Epithelial cell of proximal tubule (primary cell): ENCODE measurements at regions not wholly inside any gene's neighbourhood (a gene's known extent, or its start where the extent isn't known, plus 50 kb on each side); places are given as distances from the start of the nearest gene placed in this dataset.
A peak's percentile ranks its signal among the peaks of the same experiment; 100 is the strongest.

Experiments
- DNase-seq: peaks from one replicate; pipeline ENCODE4 v3.0.0-alpha.2; 2011; ENCODE audit warnings: low read depth
- H3K4me3 ChIP-seq: 2 replicates; pipeline ENCODE4 v1.5.1; 2011; ENCODE audit warnings: low read depth, mild to moderate bottlenecking, low read length
- TF ChIP-seq, protein P1 (sequence below): conservative IDR thresholded peaks from 2 replicates; pipeline ENCODE4 v1.5.1; 2012; ENCODE audit warnings: low read depth, mild to moderate bottlenecking, low read length

DNA sequence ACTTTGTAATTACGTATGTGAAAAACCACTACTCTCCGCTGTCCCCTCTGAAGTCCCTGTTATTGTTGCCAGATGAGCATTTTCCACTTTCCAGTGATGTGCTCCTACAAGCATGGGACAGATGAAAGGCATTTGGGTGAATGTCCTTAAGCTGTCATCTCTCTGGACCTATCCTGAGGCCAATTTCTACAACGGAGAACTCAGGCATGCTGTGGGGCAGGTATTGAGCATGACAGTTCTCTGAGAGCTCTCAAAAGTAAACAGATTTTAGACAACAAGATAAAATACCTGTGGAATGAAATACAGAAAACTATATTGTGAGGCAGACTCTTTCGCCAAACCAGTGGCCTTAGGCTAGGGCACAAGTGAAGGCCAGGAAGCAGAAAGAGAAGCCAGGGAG is 656.5 kb upstream of the NR2F2 start:
- no peak for DNase-seq
- TF ChIP-seq, protein P1, sequence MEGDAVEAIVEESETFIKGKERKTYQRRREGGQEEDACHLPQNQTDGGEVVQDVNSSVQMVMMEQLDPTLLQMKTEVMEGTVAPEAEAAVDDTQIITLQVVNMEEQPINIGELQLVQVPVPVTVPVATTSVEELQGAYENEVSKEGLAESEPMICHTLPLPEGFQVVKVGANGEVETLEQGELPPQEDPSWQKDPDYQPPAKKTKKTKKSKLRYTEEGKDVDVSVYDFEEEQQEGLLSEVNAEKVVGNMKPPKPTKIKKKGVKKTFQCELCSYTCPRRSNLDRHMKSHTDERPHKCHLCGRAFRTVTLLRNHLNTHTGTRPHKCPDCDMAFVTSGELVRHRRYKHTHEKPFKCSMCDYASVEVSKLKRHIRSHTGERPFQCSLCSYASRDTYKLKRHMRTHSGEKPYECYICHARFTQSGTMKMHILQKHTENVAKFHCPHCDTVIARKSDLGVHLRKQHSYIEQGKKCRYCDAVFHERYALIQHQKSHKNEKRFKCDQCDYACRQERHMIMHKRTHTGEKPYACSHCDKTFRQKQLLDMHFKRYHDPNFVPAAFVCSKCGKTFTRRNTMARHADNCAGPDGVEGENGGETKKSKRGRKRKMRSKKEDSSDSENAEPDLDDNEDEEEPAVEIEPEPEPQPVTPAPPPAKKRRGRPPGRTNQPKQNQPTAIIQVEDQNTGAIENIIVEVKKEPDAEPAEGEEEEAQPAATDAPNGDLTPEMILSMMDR = no peak
- no peak overlapping the region for H3K4me3 ChIP-seq

DNA sequence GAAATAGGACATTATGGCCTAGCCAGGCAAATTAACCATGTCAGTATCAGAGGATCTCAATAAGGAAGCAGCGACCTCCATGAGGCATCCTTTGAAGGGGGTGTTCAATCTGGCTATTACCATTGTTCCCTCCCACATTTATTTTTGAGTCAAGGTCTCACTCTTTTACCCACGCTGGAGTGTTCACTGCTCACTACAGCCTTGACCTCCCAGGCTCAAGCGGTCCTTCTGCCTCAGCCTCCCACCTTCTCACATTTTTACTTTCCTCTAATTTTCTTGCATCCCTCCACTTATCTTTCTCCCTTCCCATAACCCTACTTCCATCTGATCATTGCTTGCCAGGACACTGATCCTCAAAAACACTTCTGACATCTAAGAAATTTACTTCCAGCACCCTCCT is 654.0 kb upstream of the NR2F2 start:
- H3K4me3 ChIP-seq = no peak overlapping the region
- TF ChIP-seq, protein P1 = no peak
- no peak for DNase-seq

DNA sequence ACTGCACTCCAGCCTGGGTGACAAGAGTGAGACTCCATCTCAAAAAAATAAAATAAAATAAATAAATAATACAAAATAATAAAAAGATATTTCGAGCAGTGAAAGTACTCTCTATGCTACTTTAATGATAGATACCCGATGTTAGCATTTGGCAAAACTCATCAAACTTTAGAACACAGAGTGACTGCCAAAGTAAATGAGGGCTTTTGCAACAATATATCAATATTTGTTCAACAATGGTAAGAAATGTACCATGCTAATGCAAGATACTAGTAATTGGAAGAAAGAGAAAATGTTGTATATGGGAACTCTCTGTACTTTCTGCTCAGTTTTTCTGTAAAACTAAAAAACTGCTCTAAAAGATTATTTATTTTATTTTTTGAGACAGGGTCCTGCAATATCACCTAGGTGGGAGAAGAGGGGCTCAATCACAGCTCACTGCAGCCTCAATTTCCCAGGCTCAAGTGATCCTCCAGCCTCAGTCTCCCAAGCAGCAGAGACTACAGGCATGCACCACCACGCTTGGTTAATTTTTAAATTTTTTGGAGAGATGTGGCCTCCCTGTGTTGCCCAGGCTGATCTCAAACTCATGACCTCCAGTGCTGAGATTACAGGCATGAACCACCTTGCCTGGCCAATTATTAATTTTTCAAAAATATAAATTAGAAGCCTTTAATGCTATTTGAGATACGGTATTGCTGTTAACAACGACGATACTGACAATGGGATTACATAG is 650.5 kb upstream of the NR2F2 start:
- TF ChIP-seq, protein P1 = no peak
- no peak for DNase-seq
- no peak overlapping the region for H3K4me3 ChIP-seq

DNA sequence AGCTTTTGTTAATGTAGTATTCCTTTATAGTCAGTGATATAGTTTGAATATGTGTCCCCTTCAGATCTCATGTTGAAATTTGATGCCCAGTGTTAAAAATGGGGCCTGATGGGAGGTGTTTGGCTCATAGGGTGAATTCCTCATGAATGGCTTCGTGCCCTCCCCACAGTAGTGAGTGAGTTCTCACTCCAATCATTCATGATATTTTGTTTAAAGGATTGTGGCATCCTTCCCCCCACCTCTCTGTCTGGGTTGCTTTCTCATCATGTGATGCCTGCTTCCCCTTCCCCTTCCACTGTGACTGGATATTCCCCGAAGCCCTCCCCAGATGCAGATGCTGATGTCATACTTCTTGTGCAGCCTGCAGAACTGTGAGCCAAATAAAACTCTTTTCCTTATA is 649.8 kb upstream of the NR2F2 start:
- no peak overlapping the region for H3K4me3 ChIP-seq
- DNase-seq = no peak
- TF ChIP-seq, protein P1 = no peak

DNA sequence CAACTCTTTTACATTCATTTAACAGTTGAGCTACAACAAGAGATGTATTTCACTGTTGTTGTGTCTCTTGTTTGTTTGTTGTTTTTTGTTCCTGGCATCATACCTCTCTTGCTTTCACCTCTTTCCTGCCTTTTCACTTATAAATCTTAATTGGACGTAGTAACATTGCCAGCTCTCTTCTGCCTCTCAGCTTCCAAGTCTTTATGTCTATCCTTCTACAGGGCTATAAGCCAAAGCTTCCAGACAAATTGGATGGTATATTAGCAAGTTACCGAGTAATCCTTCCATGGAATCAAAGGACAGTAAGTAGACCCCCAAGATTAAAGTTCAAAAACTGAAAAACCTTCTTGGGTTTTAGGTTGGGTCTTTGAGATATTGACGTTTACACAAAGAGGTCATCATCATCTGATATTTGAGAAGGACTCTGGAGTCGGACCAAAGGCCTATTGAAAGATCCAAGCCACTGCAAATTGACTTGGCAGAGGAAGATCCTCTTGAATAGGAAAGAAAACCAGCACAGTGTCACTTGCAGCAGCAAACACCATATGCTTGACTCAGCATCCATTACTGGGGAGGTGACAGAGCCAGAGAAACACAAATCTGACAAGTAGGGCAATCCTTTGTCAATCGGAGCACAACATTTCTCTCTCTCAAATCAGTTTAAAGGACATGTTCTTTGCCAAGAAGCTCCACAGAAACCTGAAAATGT is 648.5 kb upstream of the NR2F2 start:
- no peak for DNase-seq
- TF ChIP-seq, protein P1 = no peak
- no peak overlapping the region for H3K4me3 ChIP-seq

DNA sequence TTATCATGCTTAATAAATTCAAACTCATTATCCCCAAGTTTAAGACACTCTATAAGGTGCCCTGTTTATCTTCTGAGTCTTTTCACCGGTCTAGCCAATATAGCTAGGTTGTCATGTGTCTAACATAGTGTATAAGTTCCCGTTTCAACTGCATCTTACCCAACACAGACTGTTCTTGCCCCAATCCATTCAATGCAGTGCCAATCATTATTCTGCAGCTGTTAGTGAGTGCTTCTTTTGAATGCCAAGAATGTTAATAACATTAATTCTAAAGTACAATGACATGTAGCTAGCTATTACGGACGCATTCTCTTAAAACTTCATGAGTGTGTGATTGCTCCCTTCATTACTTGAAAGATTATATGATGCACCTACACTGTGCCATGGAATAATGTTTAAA is 646.4 kb upstream of the NR2F2 start:
- TF ChIP-seq, protein P1 = no peak
- DNase-seq = no peak
- H3K4me3 ChIP-seq = no peak overlapping the region

DNA sequence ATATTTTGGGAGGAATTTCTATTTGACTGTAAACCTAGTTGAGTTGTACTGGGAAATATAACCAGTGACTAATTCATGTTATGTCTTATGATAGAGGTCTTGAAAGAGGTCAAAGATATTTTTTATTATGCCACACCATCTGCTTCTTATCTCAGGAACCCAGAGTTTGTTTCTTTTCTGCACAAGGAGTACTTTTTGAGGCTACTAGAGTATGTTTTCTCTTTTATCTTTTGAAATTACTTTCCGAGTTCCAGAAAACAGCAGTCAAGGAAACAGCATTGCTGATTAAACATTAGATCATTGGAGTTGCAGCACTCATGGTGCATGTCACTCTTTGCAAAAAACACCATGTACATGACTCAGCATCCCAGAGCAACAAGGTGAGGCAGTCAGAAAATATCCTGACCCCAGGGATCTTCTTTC is 645.8 kb upstream of the NR2F2 start:
- peak; percentile 79 for DNase-seq
- H3K4me3 ChIP-seq = no peak overlapping the region
- TF ChIP-seq, protein P1 = no peak
